ENCODE measurements at regions not wholly inside any gene's neighbourhood (a gene's known extent, or its start where the extent isn't known, plus 50 kb on each side); places are given as distances from the start of the nearest gene placed in this dataset.

GRCh38 chr15:45743426-45744235 is 108.8 kb downstream of the SQOR start:
- no peak for DNase-seq (ENCODE audit: low read depth)

- DNase-seq (ENCODE audit: low read depth): no peak
Observed at GRCh38 chr15:45744236-45744589, 109.4 kb downstream of the SQOR start.

GRCh38 chr15:45747426-45747825 is 112.6 kb downstream of the SQOR start:
- DNase-seq (ENCODE audit: low read depth): peak; percentile 16

GRCh38 chr15:45751629-45752028 is 116.8 kb downstream of the SQOR start:
- no peak for DNase-seq (ENCODE audit: low read depth)

- no peak for DNase-seq (ENCODE audit: low read depth)
Observed at GRCh38 chr15:45759936-45760335, 125.1 kb downstream of the SQOR start.

GRCh38 chr15:45762726-45763125 is 127.9 kb downstream of the SQOR start:
- DNase-seq (ENCODE audit: low read depth): no peak

GRCh38 chr15:45763170-45763869 is 128.5 kb downstream of the SQOR start:
- no peak for DNase-seq (ENCODE audit: low read depth)

GRCh38 chr15:45773149-45773548 is 138.3 kb downstream of the SQOR start:
- DNase-seq (ENCODE audit: low read depth): peak; percentile 40

GRCh38 chr15:45776772-45777171 is 141.9 kb downstream of the SQOR start:
- no peak for DNase-seq (ENCODE audit: low read depth)

- DNase-seq (ENCODE audit: low read depth): no peak
Observed at GRCh38 chr15:45777781-45778180, 143.0 kb downstream of the SQOR start.

GRCh38 chr15:45780352-45780751 is 145.5 kb downstream of the SQOR start:
- no peak for DNase-seq (ENCODE audit: low read depth)

- no peak for DNase-seq (ENCODE audit: low read depth)
Observed at GRCh38 chr15:45784656-45785055, 149.8 kb downstream of the SQOR start.

GRCh38 chr15:45785897-45786296 is 151.1 kb downstream of the SQOR start:
- no peak for DNase-seq (ENCODE audit: low read depth)

- peak; percentile 21 for DNase-seq (ENCODE audit: low read depth)
Observed at GRCh38 chr15:45790325-45790943, 155.6 kb downstream of the SQOR start.

- no peak for DNase-seq (ENCODE audit: low read depth)
Observed at GRCh38 chr15:45794304-45794703, 159.5 kb downstream of the SQOR start.

- DNase-seq (ENCODE audit: low read depth): no peak
Observed at GRCh38 chr15:45794712-45795439, 160.0 kb downstream of the SQOR start.

- peak; percentile 60 for DNase-seq (ENCODE audit: low read depth)
Observed at GRCh38 chr15:45795440-45796069, 160.7 kb downstream of the SQOR start.

- DNase-seq (ENCODE audit: low read depth): no peak
Observed at GRCh38 chr15:45796433-45796832, 161.6 kb downstream of the SQOR start.

GRCh38 chr15:45799508-45799907 is 164.7 kb downstream of the SQOR start:
- no peak for DNase-seq (ENCODE audit: low read depth)

- DNase-seq (ENCODE audit: low read depth): no peak
Observed at GRCh38 chr15:45801543-45801942, 166.7 kb downstream of the SQOR start.

- no peak for DNase-seq (ENCODE audit: low read depth)
Observed at GRCh38 chr15:45802140-45802539, 167.3 kb downstream of the SQOR start.

GRCh38 chr15:45804028-45804427 is 169.2 kb downstream of the SQOR start:
- no peak for DNase-seq (ENCODE audit: low read depth)

Data from amniotic epithelial cell (primary cell).